ENCODE measurements at regions not wholly inside any gene's neighbourhood (a gene's known extent, or its start where the extent isn't known, plus 50 kb on each side); places are given as distances from the start of the nearest gene placed in this dataset.
"Not testable (repeated sequence)": the region's sequence is repeated elsewhere in the genome, so short reads cannot be mapped to it uniquely, and the experiment has no call there.

- DNase-seq: no peak
Observed at GRCh38 chr4:66355328-66355727, 685.0 kb upstream of the EPHA5 start.

GRCh38 chr4:66351761-66352160 is 681.5 kb upstream of the EPHA5 start:
- DNase-seq: no peak

GRCh38 chr4:66340286-66340893 is 670.1 kb upstream of the EPHA5 start:
- DNase-seq: no peak

GRCh38 chr4:66339007-66339406 is 668.7 kb upstream of the EPHA5 start:
- no peak for DNase-seq

GRCh38 chr4:66331761-66332160 is 661.5 kb upstream of the EPHA5 start:
- DNase-seq: no peak

- DNase-seq: no peak
Observed at GRCh38 chr4:66330125-66330524, 659.8 kb upstream of the EPHA5 start.

GRCh38 chr4:66328803-66329574 is 658.7 kb upstream of the EPHA5 start:
- DNase-seq: no peak

- DNase-seq: no peak
Observed at GRCh38 chr4:66307641-66308438, 637.6 kb upstream of the EPHA5 start.

GRCh38 chr4:66300336-66300934 is 630.1 kb upstream of the EPHA5 start:
- DNase-seq: no peak

GRCh38 chr4:66298569-66298968 is 628.3 kb upstream of the EPHA5 start:
- DNase-seq: no peak

GRCh38 chr4:66297703-66298102 is 627.4 kb upstream of the EPHA5 start:
- DNase-seq: no peak

GRCh38 chr4:66294638-66295037 is 624.3 kb upstream of the EPHA5 start:
- DNase-seq: no peak

- no peak for DNase-seq
Observed at GRCh38 chr4:66284991-66285451, 614.7 kb upstream of the EPHA5 start.

- no peak for DNase-seq
Observed at GRCh38 chr4:66279084-66279483, 608.8 kb upstream of the EPHA5 start.

GRCh38 chr4:66275411-66276038 is 605.2 kb upstream of the EPHA5 start:
- no peak for DNase-seq

GRCh38 chr4:66273110-66273509 is 602.8 kb upstream of the EPHA5 start:
- peak; percentile 85 for DNase-seq

- not testable (repeated sequence) for DNase-seq
Observed at GRCh38 chr4:66270356-66270755, 600.1 kb upstream of the EPHA5 start.

GRCh38 chr4:66266554-66266953 is 596.3 kb upstream of the EPHA5 start:
- not testable (repeated sequence) for DNase-seq

- no peak for DNase-seq
Observed at GRCh38 chr4:66266035-66266434, 595.7 kb upstream of the EPHA5 start.

- no peak for DNase-seq
Observed at GRCh38 chr4:66252291-66252690, 582.0 kb upstream of the EPHA5 start.

GRCh38 chr4:66246643-66247042 is 576.4 kb upstream of the EPHA5 start:
- no peak for DNase-seq

- no peak for DNase-seq
Observed at GRCh38 chr4:66235876-66236275, 565.6 kb upstream of the EPHA5 start.

- DNase-seq: no peak
Observed at GRCh38 chr4:66229885-66230284, 559.6 kb upstream of the EPHA5 start.
